Caco-2 (cell line): ENCODE measurements at regions not wholly inside any gene's neighbourhood (a gene's known extent, or its start where the extent isn't known, plus 50 kb on each side); places are given as distances from the start of the nearest gene placed in this dataset.

ENCODE experiments used
- BruUV-seq: library from RNA; stranded (reverse); fragments of 400-500 nt; replicated peaks from 2 replicates; lab custom pipeline; 2021; lab: Mats Ljungman, UMichigan
- CTCF ChIA-PET: fragments of 300-600 bp; sonication (Branson Sonifier 250); formaldehyde crosslinking; loops from one replicate; lab custom pipeline; 2022; ENCODE audit warnings: antibody characterized with exemption; lab: Charles Lee
- POLR2A ChIA-PET: fragments of 300-600 bp; sonication (Branson Sonifier 250); formaldehyde crosslinking; loops from one replicate; lab custom pipeline; 2022; ENCODE audit warnings: antibody characterized with exemption; lab: Charles Lee
- DNase-seq, 2 experiments: peaks; one replicate each; pipeline versions ENCODE4 v3.0.0 to v3.0.0-alpha.2; 2020 to 2022
- H3K27me3 ChIP-seq: replicated peaks from 2 replicates; pipeline ENCODE4 v1.6.0; 2011; ENCODE audit warnings: low read length; ENCODE audit not compliant: control insufficient read depth, insufficient read depth
- H3K36me3 ChIP-seq: 2 replicates; pipeline ENCODE4 v1.5.1; 2011; ENCODE audit warnings: low read length; ENCODE audit not compliant: control insufficient read depth, insufficient read depth
- H3K4me1 ChIP-seq: fragments of 250-450 bp; sonication (Bioruptor Pico); 2 replicates; pipeline ENCODE4 v1.5.1; 2020; ENCODE audit warnings: mild to moderate bottlenecking
- H3K4me3 ChIP-seq: 2 replicates; pipeline ENCODE4 v1.5.1; 2011; ENCODE audit warnings: low read depth, mild to moderate bottlenecking, control low read depth, low read length
- H3K9me3 ChIP-seq: fragments of 250-450 bp; sonication (Bioruptor Pico); 2 replicates; pipeline ENCODE4 v1.5.1; 2020; ENCODE audit warnings: mild to moderate bottlenecking, moderate library complexity
- H3K27ac Mint-ChIP-seq: one replicate; pipeline ENCODE4 v1.8.0; 2022; ENCODE audit warnings: mixed read lengths; ENCODE audit not compliant: unreplicated experiment
- H3K27me3 Mint-ChIP-seq: one replicate; pipeline ENCODE4 v1.8.0; 2022; ENCODE audit warnings: mixed read lengths; ENCODE audit not compliant: insufficient read depth, unreplicated experiment
- H3K36me3 Mint-ChIP-seq: one replicate; pipeline ENCODE4 v1.8.0; 2022; ENCODE audit warnings: mild to moderate bottlenecking, mixed read lengths; ENCODE audit not compliant: insufficient read depth, unreplicated experiment
- H3K4me1 Mint-ChIP-seq: one replicate; pipeline ENCODE4 v1.8.0; 2022; ENCODE audit warnings: low read depth, mixed read lengths; ENCODE audit not compliant: unreplicated experiment
- H3K4me3 Mint-ChIP-seq: one replicate; pipeline ENCODE4 v1.8.0; 2022; ENCODE audit warnings: mild to moderate bottlenecking, moderate library complexity, mixed read lengths; ENCODE audit not compliant: unreplicated experiment
- H3K9me3 Mint-ChIP-seq: one replicate; pipeline ENCODE4 v1.8.0; 2022; ENCODE audit warnings: mixed read lengths; ENCODE audit not compliant: unreplicated experiment
- CTCF ChIP-seq, 2 experiments: fragments of 200-600 bp in 1 of 2; IDR thresholded peaks; 1 replicate in 1 of 2; 2 replicates in 1 of 2; pipeline versions ENCODE4 v1.5.1 to v1.8.0; 2011 to 2022; ENCODE audit warnings: antibody characterized with exemption in 1 of 2, control low read depth in 1 of 2, inconsistent platforms in 1 of 2, low read depth in 1 of 2, low read length in 1 of 2, mild to moderate bottlenecking in 1 of 2, moderate library complexity in 1 of 2; ENCODE audit not compliant: insufficient read depth in 1 of 2, severe bottlenecking in 1 of 2, unreplicated experiment in 1 of 2
- intact Hi-C: fragments of 100-400 bp; cut with micrococcal nuclease; formaldehyde crosslinking; loops from one replicate; pipeline ENCODE4 v1.10.0; 2022; ENCODE audit not compliant: unreplicated experiment

GRCh38 chr14:65824978-65825299 lies 412.4 kb downstream of the FUT8 start:
- BruUV-seq: no TSS peak

GRCh38 chr14:65826946-65827345 lies 414.4 kb downstream of the FUT8 start:
- no peaks in the 10 kb centered on the region for H3K4me1 ChIP-seq
- ChIA-PET CTCF (no interaction called here), POLR2A (no interaction called here)
- peaks cover 2% of the 10 kb centered on the region; the same call in 1 of the 2 replicates for H3K27me3 ChIP-seq
- no TSS peak for BruUV-seq
- H3K4me1 Mint-ChIP-seq: no peaks in the 10 kb centered on the region
- no peaks in the 10 kb centered on the region for H3K9me3 ChIP-seq
- H3K9me3 Mint-ChIP-seq: no peaks in the 10 kb centered on the region
- no peak for TF ChIP-seq CTCF (IDR thresholded peaks at IDR 0.05; ENCODE audit: insufficient read depth in 1 of 2, low read depth in 1 of 2, low read length in 1 of 2, severe bottlenecking in 1 of 2, unreplicated experiment in 1 of 2)
- no peak overlapping the region for H3K27ac Mint-ChIP-seq
- H3K36me3 Mint-ChIP-seq: no peaks in the 10 kb centered on the region
- H3K4me3 Mint-ChIP-seq: no peak overlapping the region
- no peak overlapping the region for H3K4me3 ChIP-seq
- H3K36me3 ChIP-seq: no peaks in the 10 kb centered on the region
- peaks cover 11% of the 10 kb centered on the region for H3K27me3 Mint-ChIP-seq
- intact Hi-C loops: no loop called here
- DNase-seq: no peak

More at GRCh38 chr14:65824978-65825299, 412.4 kb downstream of the FUT8 start:
- intact Hi-C loops: loop anchor here (1.0 kb wide), 2 partner anchors 410 to 661 kb away; no protein-coding TSS in a partner anchor
- Mint-ChIP-seq H3K9me3 (no peaks in the 10 kb centered on the region), H3K27ac (no peak overlapping the region), H3K36me3 (no peaks in the 10 kb centered on the region), H3K4me1 (no peaks in the 10 kb centered on the region), H3K27me3 (peaks cover 4% of the 10 kb centered on the region), H3K4me3 (no peak overlapping the region)
- Histone ChIP-seq H3K36me3 (no peaks in the 10 kb centered on the region), H3K9me3 (no peaks in the 10 kb centered on the region), H3K27me3 (peaks cover 2% of the 10 kb centered on the region; the same call in 1 of the 2 replicates), H3K4me3 (no peak overlapping the region), H3K4me1 (no peaks in the 10 kb centered on the region)
- ChIA-PET POLR2A (no interaction called here), CTCF (interaction anchor here (0.6 to 2.5 kb wide), 15 partner anchors 8 to 723 kb away, joined by 3 to 101 read pairs (median 4); partner anchors contain the start of genes FUT8 and MAX)
- TF ChIP-seq CTCF (IDR thresholded peaks at IDR 0.05; ENCODE audit: insufficient read depth in 1 of 2, low read depth in 1 of 2, low read length in 1 of 2, severe bottlenecking in 1 of 2, unreplicated experiment in 1 of 2): no peak
- no peak for DNase-seq

GRCh38 chr14:65827520-65827919 lies 415.0 kb downstream of the FUT8 start:
- Mint-ChIP-seq H3K9me3 (no peaks in the 10 kb centered on the region), H3K27me3 (peaks cover 11% of the 10 kb centered on the region), H3K4me1 (no peaks in the 10 kb centered on the region), H3K4me3 (no peak overlapping the region), H3K36me3 (no peaks in the 10 kb centered on the region), H3K27ac (no peak overlapping the region)
- Histone ChIP-seq H3K9me3 (no peaks in the 10 kb centered on the region), H3K4me1 (no peaks in the 10 kb centered on the region), H3K36me3 (no peaks in the 10 kb centered on the region), H3K27me3 (peaks cover 2% of the 10 kb centered on the region; the same call in 1 of the 2 replicates), H3K4me3 (no peak overlapping the region)
- CTCF ChIA-PET: no interaction called here
- DNase-seq: no peak
- POLR2A ChIA-PET: no interaction called here
- BruUV-seq: no TSS peak
- no peak for TF ChIP-seq CTCF (IDR thresholded peaks at IDR 0.05; ENCODE audit: insufficient read depth in 1 of 2, low read depth in 1 of 2, low read length in 1 of 2, severe bottlenecking in 1 of 2, unreplicated experiment in 1 of 2)
- intact Hi-C loops: no loop called here
